ENCODE measurements at regions not wholly inside any gene's neighbourhood (a gene's known extent, or its start where the extent isn't known, plus 50 kb on each side); places are given as distances from the start of the nearest gene placed in this dataset.

DNA sequence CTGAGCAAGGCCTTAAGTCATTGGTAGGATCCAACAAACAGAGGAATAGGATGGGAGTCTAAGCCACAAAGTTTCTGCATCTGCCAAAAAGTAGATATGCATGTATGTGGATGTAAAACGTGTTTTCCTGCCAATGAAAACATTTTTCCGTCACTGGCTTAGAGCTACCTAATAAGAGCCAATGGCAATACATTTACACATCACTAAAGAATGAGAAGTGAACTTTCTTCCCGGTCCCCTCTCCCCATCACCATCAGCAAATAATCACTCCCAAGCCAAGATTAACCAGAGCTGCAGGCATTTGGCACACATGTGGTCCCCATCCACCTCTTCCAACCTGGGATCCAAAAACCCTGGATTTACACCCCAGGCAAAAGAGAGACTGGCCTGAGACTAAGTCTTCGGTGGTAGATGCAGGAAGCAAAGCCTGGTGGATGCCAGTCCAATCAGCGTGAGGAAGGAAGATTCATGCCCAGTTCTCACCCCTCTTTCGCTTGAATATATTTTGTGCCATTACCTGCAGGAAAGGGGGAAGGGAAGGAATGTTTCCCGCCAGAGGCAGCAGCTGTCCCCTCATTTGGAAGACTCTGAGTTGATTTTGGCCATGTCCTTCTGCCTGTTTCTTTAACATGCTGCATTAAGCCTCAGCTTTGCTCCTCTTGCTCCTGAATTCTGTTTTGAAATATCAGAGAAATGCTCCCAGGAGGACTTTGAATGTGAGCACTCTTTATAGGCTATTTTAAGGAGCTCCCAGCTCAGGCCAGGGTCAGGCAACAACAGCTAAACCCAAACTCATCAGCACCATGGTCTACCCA lies 131.4 kb downstream of the CHIC2 start:
- no peak for DNase-seq
- Mint-ChIP-seq H3K27me3 (ENCODE audit: low read depth, poor library complexity) (peaks cover 5% of the 10 kb centered on the region), H3K36me3 (ENCODE audit: low read depth) (no peaks in the 10 kb centered on the region), H3K27ac (no peak overlapping the region), H3K4me3 (no peak overlapping the region), H3K4me1 (no peaks in the 10 kb centered on the region), H3K9me3 (peaks cover 17% of the 10 kb centered on the region)
- no peak for TF ChIP-seq CTCF (IDR thresholded peaks at IDR 0.05)

DNA sequence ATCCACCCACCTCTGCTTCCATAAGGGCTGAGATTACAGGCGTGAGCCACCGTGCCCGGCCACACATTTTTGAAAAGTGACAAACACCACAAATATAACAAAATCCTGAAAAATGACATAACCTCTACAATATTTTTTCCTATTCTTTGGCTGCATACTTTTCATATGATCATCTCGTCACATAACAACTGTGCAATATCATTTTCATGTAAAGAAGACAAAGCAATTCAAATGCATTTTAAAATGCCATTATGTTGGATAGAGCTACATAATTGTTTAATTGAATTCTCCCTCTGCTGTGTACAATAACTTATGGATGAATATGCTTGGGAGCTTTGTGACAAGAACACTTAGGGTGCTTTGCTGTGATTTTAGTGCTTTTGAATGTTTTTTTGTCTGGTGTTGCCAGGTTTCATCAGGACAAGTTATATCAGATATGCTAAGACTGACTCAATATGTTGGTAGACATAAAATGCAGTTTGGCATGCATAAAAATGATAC lies 132.9 kb downstream of the CHIC2 start:
- H3K4me1 Mint-ChIP-seq, result no peaks in the 10 kb centered on the region
- no peak for DNase-seq
- H3K4me3 Mint-ChIP-seq, result no peak overlapping the region
- no peak for TF ChIP-seq CTCF (IDR thresholded peaks at IDR 0.05)
- H3K27ac Mint-ChIP-seq, result no peak overlapping the region
- peaks cover 17% of the 10 kb centered on the region for H3K9me3 Mint-ChIP-seq
- no peaks in the 10 kb centered on the region for H3K36me3 Mint-ChIP-seq (ENCODE audit: low read depth)
- peaks cover 9% of the 10 kb centered on the region for H3K27me3 Mint-ChIP-seq (ENCODE audit: low read depth, poor library complexity)

DNA sequence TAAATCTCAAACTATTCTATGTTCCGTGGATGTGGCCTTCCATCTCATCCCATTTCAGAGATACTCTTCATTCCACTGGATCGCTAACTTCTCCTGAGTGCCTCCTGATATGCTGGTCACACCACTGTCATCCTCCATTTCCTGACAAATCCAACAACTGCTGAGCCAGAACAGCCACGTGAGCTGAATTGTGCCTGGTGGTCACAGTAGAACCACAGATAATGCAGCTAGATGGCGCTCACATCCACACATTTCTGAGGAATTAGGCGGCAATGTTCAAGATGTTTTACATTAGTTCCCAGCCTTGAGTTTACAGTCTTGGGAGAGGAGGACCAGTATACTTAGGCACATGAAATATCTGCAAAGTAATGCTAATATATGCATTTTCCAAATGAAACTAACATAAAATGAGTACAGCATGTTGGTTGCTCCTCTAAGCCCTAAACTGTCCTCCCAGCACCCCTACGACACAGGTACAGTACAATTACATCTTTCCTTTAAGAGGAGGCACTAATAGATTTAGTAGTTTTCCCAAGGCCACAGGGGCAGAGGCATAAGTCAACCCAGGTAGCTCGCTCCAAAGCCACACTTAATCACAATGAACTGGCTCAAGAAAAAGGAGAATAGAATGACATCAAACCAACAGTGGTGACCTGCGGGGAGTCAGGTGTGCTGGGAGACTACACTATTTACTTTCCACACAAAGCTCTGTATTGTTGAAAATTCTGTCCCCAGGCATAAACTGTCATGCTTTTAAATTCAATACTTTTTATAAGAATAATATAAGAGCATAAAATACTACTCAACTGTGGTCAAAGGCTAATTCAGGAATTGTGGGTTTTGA lies 134.2 kb downstream of the CHIC2 start:
- Mint-ChIP-seq H3K9me3 (peaks cover 17% of the 10 kb centered on the region), H3K27ac (no peak overlapping the region), H3K4me1 (peaks cover 6% of the 10 kb centered on the region), H3K4me3 (no peak overlapping the region), H3K36me3 (ENCODE audit: low read depth) (no peaks in the 10 kb centered on the region), H3K27me3 (ENCODE audit: low read depth, poor library complexity) (peaks cover 10% of the 10 kb centered on the region)
- TF ChIP-seq CTCF (IDR thresholded peaks at IDR 0.05), result peak; percentile 67
- peak; percentile 59 for DNase-seq

DNA sequence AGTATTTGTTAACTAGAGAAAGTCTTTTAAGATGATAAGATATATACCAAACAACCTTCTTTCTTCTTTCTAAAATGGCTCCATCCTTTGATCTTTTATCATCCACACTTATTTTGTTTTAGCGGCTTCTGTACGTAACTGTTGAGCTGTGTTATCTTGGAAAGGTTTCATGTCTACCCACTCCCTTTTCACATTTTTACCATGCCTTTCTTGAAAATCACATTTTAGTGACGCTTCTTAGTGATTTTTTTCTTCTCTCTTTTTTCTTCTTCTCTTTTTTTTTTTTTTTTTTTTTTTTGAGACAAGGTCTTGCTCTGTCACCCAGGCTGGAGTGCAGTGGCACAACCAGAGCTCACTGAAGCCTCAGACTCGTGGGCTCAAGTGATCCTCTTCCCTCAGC lies 135.1 kb downstream of the CHIC2 start:
- Mint-ChIP-seq H3K4me3 (no peak overlapping the region), H3K36me3 (ENCODE audit: low read depth) (no peaks in the 10 kb centered on the region), H3K4me1 (peaks cover 12% of the 10 kb centered on the region), H3K27ac (no peak overlapping the region), H3K9me3 (peaks cover 16% of the 10 kb centered on the region), H3K27me3 (ENCODE audit: low read depth, poor library complexity) (peaks cover 12% of the 10 kb centered on the region)
- TF ChIP-seq CTCF (IDR thresholded peaks at IDR 0.05), result no peak
- no peak for DNase-seq

- H3K4me1 Mint-ChIP-seq, result peaks cover 16% of the 10 kb centered on the region
- no peak for TF ChIP-seq CTCF (IDR thresholded peaks at IDR 0.05)
- H3K9me3 Mint-ChIP-seq, result peaks cover 12% of the 10 kb centered on the region
- no peak for DNase-seq
- no peak overlapping the region for H3K4me3 Mint-ChIP-seq
- no peak overlapping the region for H3K27ac Mint-ChIP-seq
- no peaks in the 10 kb centered on the region for H3K36me3 Mint-ChIP-seq (ENCODE audit: low read depth)
- H3K27me3 Mint-ChIP-seq (ENCODE audit: low read depth, poor library complexity), result peaks cover 12% of the 10 kb centered on the region
Measured at GRCh38 chr4:53928825-53929224, 135.6 kb downstream of the CHIC2 start.

Measured in nephron progenitor cell (in vitro differentiated cells).